Left ventricle myocardium inferior (tissue), 1 donor: ENCODE measurements at regions not wholly inside any gene's neighbourhood (a gene's known extent, or its start where the extent isn't known, plus 50 kb on each side); places are given as distances from the start of the nearest gene placed in this dataset.

Experiments used
- DNase-seq: peaks from one replicate; pipeline ENCODE4 v3.0.0-alpha.2; 2020
- H3K27ac ChIP-seq: fragments of 200-600 bp; replicated peaks from 2 replicates; pipeline ENCODE4 v1.8.0; 2021
- H3K27me3 ChIP-seq: fragments of 200-600 bp; 2 replicates; pipeline ENCODE4 v1.8.0; 2021; ENCODE audit warnings: low read depth
- H3K36me3 ChIP-seq: fragments of 200-600 bp; 2 replicates; pipeline ENCODE4 v1.8.0; 2021
- H3K4me1 ChIP-seq: fragments of 200-600 bp; 2 replicates; pipeline ENCODE4 v1.8.0; 2021
- H3K4me3 ChIP-seq: fragments of 200-600 bp; 2 replicates; pipeline ENCODE4 v1.8.0; 2021; ENCODE audit warnings: mild to moderate bottlenecking, moderate library complexity
- H3K9me3 ChIP-seq: fragments of 200-600 bp; replicated peaks from 2 replicates; pipeline ENCODE4 v1.8.0; 2021
- intact Hi-C: fragments of 100-400 bp; cut with micrococcal nuclease; formaldehyde crosslinking; loops from one replicate; pipeline ENCODE4 v1.11.0; 2022
- TF ChIP-seq, protein P1 (sequence below): fragments of 200-600 bp; IDR thresholded peaks from 2 replicates; pipeline ENCODE4 v1.8.0; 2021; ENCODE audit warnings: antibody characterized with exemption, mild to moderate bottlenecking, borderline replicate concordance
- donor health status: DM: no; HTN: yes; CAD: no; lungs with severe emphysema.

DNA sequence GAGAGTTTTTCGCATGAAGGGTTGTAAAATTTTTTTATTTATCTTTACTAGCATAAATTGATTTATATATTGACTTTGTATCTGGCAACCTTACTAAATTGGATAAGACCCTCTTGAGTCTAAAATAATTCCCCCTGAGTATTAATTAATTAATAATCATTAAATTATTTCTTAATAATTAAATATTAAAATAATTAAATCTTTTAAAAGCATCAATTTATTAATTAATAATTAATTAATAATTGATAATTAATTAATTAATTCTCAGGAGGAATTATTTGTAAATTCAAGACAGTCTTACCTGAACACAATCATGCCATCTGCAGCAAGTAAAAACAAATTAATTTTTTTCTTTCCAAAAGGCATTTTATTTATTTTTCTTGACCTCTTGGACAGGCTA is 370.4 kb upstream of the PTPRD start:
- H3K4me3 ChIP-seq = no peak overlapping the region
- H3K4me1 ChIP-seq = no peaks in the 10 kb centered on the region
- no peaks in the 10 kb centered on the region for H3K27me3 ChIP-seq
- TF ChIP-seq, protein P1, sequence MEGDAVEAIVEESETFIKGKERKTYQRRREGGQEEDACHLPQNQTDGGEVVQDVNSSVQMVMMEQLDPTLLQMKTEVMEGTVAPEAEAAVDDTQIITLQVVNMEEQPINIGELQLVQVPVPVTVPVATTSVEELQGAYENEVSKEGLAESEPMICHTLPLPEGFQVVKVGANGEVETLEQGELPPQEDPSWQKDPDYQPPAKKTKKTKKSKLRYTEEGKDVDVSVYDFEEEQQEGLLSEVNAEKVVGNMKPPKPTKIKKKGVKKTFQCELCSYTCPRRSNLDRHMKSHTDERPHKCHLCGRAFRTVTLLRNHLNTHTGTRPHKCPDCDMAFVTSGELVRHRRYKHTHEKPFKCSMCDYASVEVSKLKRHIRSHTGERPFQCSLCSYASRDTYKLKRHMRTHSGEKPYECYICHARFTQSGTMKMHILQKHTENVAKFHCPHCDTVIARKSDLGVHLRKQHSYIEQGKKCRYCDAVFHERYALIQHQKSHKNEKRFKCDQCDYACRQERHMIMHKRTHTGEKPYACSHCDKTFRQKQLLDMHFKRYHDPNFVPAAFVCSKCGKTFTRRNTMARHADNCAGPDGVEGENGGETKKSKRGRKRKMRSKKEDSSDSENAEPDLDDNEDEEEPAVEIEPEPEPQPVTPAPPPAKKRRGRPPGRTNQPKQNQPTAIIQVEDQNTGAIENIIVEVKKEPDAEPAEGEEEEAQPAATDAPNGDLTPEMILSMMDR = no peak
- H3K9me3 ChIP-seq = peaks cover 4% of the 10 kb centered on the region
- no peak overlapping the region for H3K27ac ChIP-seq
- no peak for DNase-seq
- H3K36me3 ChIP-seq = no peaks in the 10 kb centered on the region
- intact Hi-C loops = no loop called here

GRCh38 chr9:10999646-11000045 is 386.8 kb upstream of the PTPRD start:
- no peaks in the 10 kb centered on the region for H3K36me3 ChIP-seq
- H3K27ac ChIP-seq = no peak overlapping the region
- H3K9me3 ChIP-seq = no peaks in the 10 kb centered on the region
- intact Hi-C loops = no loop called here
- no peak overlapping the region for H3K4me3 ChIP-seq
- DNase-seq = no peak
- TF ChIP-seq, protein P1 = no peak
- no peaks in the 10 kb centered on the region for H3K4me1 ChIP-seq
- no peaks in the 10 kb centered on the region for H3K27me3 ChIP-seq

GRCh38 chr9:11001546-11001945 is 388.7 kb upstream of the PTPRD start:
- H3K36me3 ChIP-seq = no peaks in the 10 kb centered on the region
- no peaks in the 10 kb centered on the region for H3K4me1 ChIP-seq
- H3K27ac ChIP-seq = no peak overlapping the region
- TF ChIP-seq, protein P1 = no peak
- no peak for DNase-seq
- intact Hi-C loops = no loop called here
- no peaks in the 10 kb centered on the region for H3K27me3 ChIP-seq
- H3K9me3 ChIP-seq = no peaks in the 10 kb centered on the region
- H3K4me3 ChIP-seq = no peak overlapping the region

DNA sequence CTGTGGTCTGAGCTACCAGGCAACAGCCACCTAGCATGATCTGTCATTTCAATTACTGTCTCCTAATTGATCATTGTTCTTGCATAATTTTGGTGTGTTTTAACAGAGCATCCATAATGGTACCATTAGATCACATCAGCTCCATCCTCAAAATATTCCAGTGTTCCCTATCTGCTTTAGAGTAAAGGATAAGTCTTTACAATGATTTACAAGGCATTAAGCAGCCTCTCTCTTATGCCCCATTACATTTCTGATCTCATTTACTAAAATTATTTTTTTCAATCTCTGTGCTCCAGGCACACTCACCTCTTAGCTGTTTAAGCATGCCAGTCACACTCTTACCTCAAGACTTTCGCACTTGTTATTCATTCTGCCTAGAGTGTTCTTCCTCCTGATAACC is 389.9 kb upstream of the PTPRD start:
- Histone ChIP-seq H3K9me3 (no peaks in the 10 kb centered on the region), H3K4me3 (no peak overlapping the region), H3K27ac (no peak overlapping the region), H3K27me3 (no peaks in the 10 kb centered on the region), H3K4me1 (no peaks in the 10 kb centered on the region), H3K36me3 (no peaks in the 10 kb centered on the region)
- intact Hi-C loops = no loop called here
- no peak for DNase-seq
- TF ChIP-seq, protein P1 = no peak

GRCh38 chr9:11003836-11004235 is 391.0 kb upstream of the PTPRD start:
- TF ChIP-seq, protein P1 = no peak
- H3K27ac ChIP-seq = no peak overlapping the region
- DNase-seq = no peak
- no peak overlapping the region for H3K4me3 ChIP-seq
- no peaks in the 10 kb centered on the region for H3K27me3 ChIP-seq
- no peaks in the 10 kb centered on the region for H3K4me1 ChIP-seq
- intact Hi-C loops = no loop called here
- H3K36me3 ChIP-seq = no peaks in the 10 kb centered on the region
- peaks cover 3% of the 10 kb centered on the region for H3K9me3 ChIP-seq

GRCh38 chr9:11011696-11012095 is 398.9 kb upstream of the PTPRD start:
- Histone ChIP-seq H3K27ac (no peak overlapping the region), H3K4me3 (no peak overlapping the region), H3K4me1 (no peaks in the 10 kb centered on the region), H3K9me3 (peaks cover 31% of the 10 kb centered on the region), H3K27me3 (no peaks in the 10 kb centered on the region), H3K36me3 (no peaks in the 10 kb centered on the region)
- TF ChIP-seq, protein P1 = no peak
- intact Hi-C loops = no loop called here
- DNase-seq = no peak
